HEK293 (cell line): ENCODE measurements at regions not wholly inside any gene's neighbourhood (a gene's known extent, or its start where the extent isn't known, plus 50 kb on each side); places are given as distances from the start of the nearest gene placed in this dataset.

ENCODE experiments used
- CTCF ChIA-PET: fragments of 350-600 bp; formaldehyde crosslinking; extraction: SDS; loops from one replicate; lab custom pipeline; 2021; ENCODE audit warnings: antibody characterized with exemption; lab: Yijun Ruan, JAX
- POLR2A ChIA-PET: fragments of 300-600 bp; formaldehyde crosslinking; extraction: SDS; loops from one replicate; lab custom pipeline; 2020; ENCODE audit warnings: antibody characterized with exemption, inconsistent platforms; lab: Yijun Ruan, JAX
- H3K27ac ChIP-seq: fragments of 200-500 bp; sonication (Bioruptor generic); 2 replicates; pipeline ENCODE4 v1.5.1; 2014; ENCODE audit warnings: low read depth, low read length, control low read depth, inconsistent platforms; ENCODE audit errors: extremely low read depth
- H3K36me3 ChIP-seq, 2 experiments: fragments of 200-500 bp in 1 of 2; sonication (Bioruptor generic) in 1 of 2; 1 replicate in 1 of 2; 2 replicates in 1 of 2; pipeline ENCODE4 v1.5.1; 2014 to 2017; ENCODE audit warnings: inconsistent platforms in 2 of 2, low read length in 2 of 2; ENCODE audit not compliant: control insufficient read depth in 2 of 2, insufficient read depth in 1 of 2
- H3K4me1 ChIP-seq: fragments of 200-500 bp; sonication (Bioruptor generic); 2 replicates; pipeline ENCODE4 v1.5.1; 2014; ENCODE audit warnings: mild to moderate bottlenecking, low read length, inconsistent platforms; ENCODE audit not compliant: control insufficient read depth, insufficient read depth
- H3K4me3 ChIP-seq: 2 replicates; pipeline ENCODE4 v1.5.1; 2011; ENCODE audit warnings: low read depth, mild to moderate bottlenecking, control low read depth, low read length, moderate library complexity
- H3K9me3 ChIP-seq: fragments of 200-500 bp; sonication (Bioruptor generic); 2 replicates; pipeline ENCODE4 v1.5.1; 2014; ENCODE audit warnings: low read depth, low read length, inconsistent platforms; ENCODE audit not compliant: control insufficient read depth, insufficient read depth
- GLI4 ChIP-seq: fragments of 450-650 bp; formaldehyde crosslinking; IDR thresholded peaks from 2 replicates; pipeline ENCODE4 v1.5.1; 2016; ENCODE audit warnings: missing biosample characterization, missing genetic modification characterization
- HOXD13 ChIP-seq: sonication (generic); formaldehyde crosslinking; IDR thresholded peaks from 2 replicates; pipeline ENCODE4 v1.8.0; 2022; ENCODE audit warnings: missing genetic modification reagents, borderline replicate concordance
- INSM2 ChIP-seq: fragments of 450-650 bp; formaldehyde crosslinking; IDR thresholded peaks from 2 replicates; pipeline ENCODE4 v1.5.1; 2016; ENCODE audit warnings: missing biosample characterization, missing genetic modification characterization
- KLF17 ChIP-seq: fragments of 450-650 bp; formaldehyde crosslinking; IDR thresholded peaks from 2 replicates; pipeline ENCODE4 v1.5.1; 2016; ENCODE audit warnings: missing biosample characterization, missing genetic modification characterization
- PRDM1 ChIP-seq: fragments of 450-650 bp; formaldehyde crosslinking; IDR thresholded peaks from 2 replicates; pipeline ENCODE4; 2016; ENCODE audit warnings: missing biosample characterization, missing genetic modification characterization
- PRDM2 ChIP-seq: fragments of 450-650 bp; formaldehyde crosslinking; IDR thresholded peaks from 2 replicates; pipeline ENCODE4 v1.5.1; 2016; ENCODE audit warnings: missing biosample characterization, missing genetic modification characterization, borderline replicate concordance
- ZBTB1 ChIP-seq: fragments of 450-650 bp; formaldehyde crosslinking; IDR thresholded peaks from 2 replicates; pipeline ENCODE4 v1.5.1; 2016; ENCODE audit warnings: missing biosample characterization, missing genetic modification characterization
- ZNF10 ChIP-seq: fragments of 450-650 bp; formaldehyde crosslinking; IDR thresholded peaks from 2 replicates; pipeline ENCODE4 v1.5.1; 2017; ENCODE audit warnings: missing biosample characterization, missing genetic modification characterization
- ZNF335 ChIP-seq: fragments of 450-650 bp; formaldehyde crosslinking; conservative IDR thresholded peaks from 2 replicates; pipeline ENCODE4 v1.5.1; 2016; ENCODE audit warnings: missing biosample characterization, missing genetic modification characterization
- ZNF48 ChIP-seq: fragments of 450-650 bp; formaldehyde crosslinking; IDR thresholded peaks from 2 replicates; pipeline ENCODE4 v1.5.1; 2016; ENCODE audit warnings: missing biosample characterization, missing genetic modification characterization
- ZNF843 ChIP-seq: fragments of 450-650 bp; formaldehyde crosslinking; IDR thresholded peaks from 2 replicates; pipeline ENCODE4 v1.5.1; 2016; ENCODE audit warnings: missing biosample characterization, missing genetic modification characterization
- ZSCAN4 ChIP-seq: fragments of 450-650 bp; formaldehyde crosslinking; IDR thresholded peaks from 2 replicates; pipeline ENCODE4 v1.5.1; 2017; ENCODE audit warnings: missing biosample characterization, missing genetic modification characterization
- TF ChIP-seq, protein P1 (sequence below): fragments of 450-650 bp; formaldehyde crosslinking; IDR thresholded peaks from 2 replicates; pipeline ENCODE4 v1.5.1; 2016; ENCODE audit warnings: missing biosample characterization, missing genetic modification characterization
- TF ChIP-seq, protein P2 (sequence below): fragments of 450-650 bp; formaldehyde crosslinking; IDR thresholded peaks from 2 replicates; pipeline ENCODE4 v1.5.1; 2017; ENCODE audit warnings: missing biosample characterization, missing genetic modification characterization
- TF ChIP-seq, protein P3 (sequence below): fragments of 450-650 bp; formaldehyde crosslinking; IDR thresholded peaks from 2 replicates; pipeline ENCODE4 v1.5.1; 2017; ENCODE audit warnings: missing biosample characterization, missing genetic modification characterization

GRCh38 chr2:174691201-174691779 lies 73.0 kb downstream of the CHRNA1 start:
- no peaks in the 10 kb centered on the region for H3K36me3 ChIP-seq
- H3K27ac ChIP-seq = no peak overlapping the region
- POLR2A ChIA-PET = no interaction called here
- CTCF ChIA-PET = interaction anchor here (0.7 kb wide), 1 partner anchor 21 kb away, joined by 3 read pairs; no protein-coding TSS in a partner anchor
- H3K4me3 ChIP-seq = no peak overlapping the region
- H3K9me3 ChIP-seq = no peaks in the 10 kb centered on the region
- TF ChIP-seq ZNF10 (tag by site-specific recombination) = no peak
- TF ChIP-seq PRDM2 (tag by site-specific recombination) = no peak
- TF ChIP-seq, protein P1, sequence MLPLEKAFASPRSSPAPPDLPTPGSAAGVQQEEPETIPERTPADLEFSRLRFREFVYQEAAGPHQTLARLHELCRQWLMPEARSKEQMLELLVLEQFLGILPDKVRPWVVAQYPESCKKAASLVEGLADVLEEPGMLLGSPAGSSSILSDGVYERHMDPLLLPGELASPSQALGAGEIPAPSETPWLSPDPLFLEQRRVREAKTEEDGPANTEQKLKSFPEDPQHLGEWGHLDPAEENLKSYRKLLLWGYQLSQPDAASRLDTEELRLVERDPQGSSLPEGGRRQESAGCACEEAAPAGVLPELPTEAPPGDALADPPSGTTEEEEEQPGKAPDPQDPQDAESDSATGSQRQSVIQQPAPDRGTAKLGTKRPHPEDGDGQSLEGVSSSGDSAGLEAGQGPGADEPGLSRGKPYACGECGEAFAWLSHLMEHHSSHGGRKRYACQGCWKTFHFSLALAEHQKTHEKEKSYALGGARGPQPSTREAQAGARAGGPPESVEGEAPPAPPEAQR (tag by site-specific recombination) = no peak
- TF ChIP-seq, protein P2, sequence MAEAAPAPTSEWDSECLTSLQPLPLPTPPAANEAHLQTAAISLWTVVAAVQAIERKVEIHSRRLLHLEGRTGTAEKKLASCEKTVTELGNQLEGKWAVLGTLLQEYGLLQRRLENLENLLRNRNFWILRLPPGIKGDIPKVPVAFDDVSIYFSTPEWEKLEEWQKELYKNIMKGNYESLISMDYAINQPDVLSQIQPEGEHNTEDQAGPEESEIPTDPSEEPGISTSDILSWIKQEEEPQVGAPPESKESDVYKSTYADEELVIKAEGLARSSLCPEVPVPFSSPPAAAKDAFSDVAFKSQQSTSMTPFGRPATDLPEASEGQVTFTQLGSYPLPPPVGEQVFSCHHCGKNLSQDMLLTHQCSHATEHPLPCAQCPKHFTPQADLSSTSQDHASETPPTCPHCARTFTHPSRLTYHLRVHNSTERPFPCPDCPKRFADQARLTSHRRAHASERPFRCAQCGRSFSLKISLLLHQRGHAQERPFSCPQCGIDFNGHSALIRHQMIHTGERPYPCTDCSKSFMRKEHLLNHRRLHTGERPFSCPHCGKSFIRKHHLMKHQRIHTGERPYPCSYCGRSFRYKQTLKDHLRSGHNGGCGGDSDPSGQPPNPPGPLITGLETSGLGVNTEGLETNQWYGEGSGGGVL (tag by site-specific recombination) = no peak
- no peak for TF ChIP-seq PRDM1 (tag by site-specific recombination)
- no peak for TF ChIP-seq ZBTB1 (tag by site-specific recombination)
- no peak for TF ChIP-seq GLI4
- no peak for TF ChIP-seq ZNF843 (tag by site-specific recombination)
- no peak for TF ChIP-seq ZNF48 (tag by site-specific recombination)
- TF ChIP-seq HOXD13 (CRISPR knock-in tag) = no peak
- TF ChIP-seq ZSCAN4 (tag by site-specific recombination) = no peak
- no peak for TF ChIP-seq KLF17 (tag by site-specific recombination)
- no peak for TF ChIP-seq INSM2 (tag by site-specific recombination)
- TF ChIP-seq, protein P3, sequence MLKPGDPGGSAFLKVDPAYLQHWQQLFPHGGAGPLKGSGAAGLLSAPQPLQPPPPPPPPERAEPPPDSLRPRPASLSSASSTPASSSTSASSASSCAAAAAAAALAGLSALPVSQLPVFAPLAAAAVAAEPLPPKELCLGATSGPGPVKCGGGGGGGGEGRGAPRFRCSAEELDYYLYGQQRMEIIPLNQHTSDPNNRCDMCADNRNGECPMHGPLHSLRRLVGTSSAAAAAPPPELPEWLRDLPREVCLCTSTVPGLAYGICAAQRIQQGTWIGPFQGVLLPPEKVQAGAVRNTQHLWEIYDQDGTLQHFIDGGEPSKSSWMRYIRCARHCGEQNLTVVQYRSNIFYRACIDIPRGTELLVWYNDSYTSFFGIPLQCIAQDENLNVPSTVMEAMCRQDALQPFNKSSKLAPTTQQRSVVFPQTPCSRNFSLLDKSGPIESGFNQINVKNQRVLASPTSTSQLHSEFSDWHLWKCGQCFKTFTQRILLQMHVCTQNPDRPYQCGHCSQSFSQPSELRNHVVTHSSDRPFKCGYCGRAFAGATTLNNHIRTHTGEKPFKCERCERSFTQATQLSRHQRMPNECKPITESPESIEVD (tag by site-specific recombination) = no peak
- TF ChIP-seq ZNF335 (tag by site-specific recombination) = no peak
- H3K4me1 ChIP-seq = no peaks in the 10 kb centered on the region
